Renal cortex interstitium (tissue), 11 donors: ENCODE measurements at regions not wholly inside any gene's neighbourhood (a gene's known extent, or its start where the extent isn't known, plus 50 kb on each side); places are given as distances from the start of the nearest gene placed in this dataset.

Experiments used
- DNase-seq, 11 donors: peaks; one replicate each; pipeline ENCODE4 v3.0.0-alpha.2; 2013; ENCODE audit warnings: low read depth in 9 of 11, low spot score in 4 of 11; ENCODE audit errors: extremely low read depth in 1 of 11

- DNase-seq = no peak
Measured at GRCh38 chr3:31444220-31445142, 88.2 kb upstream of the STT3B start.

GRCh38 chr3:31445701-31446100 lies 87.0 kb upstream of the STT3B start:
- no peak for DNase-seq

- no peak for DNase-seq
Measured at GRCh38 chr3:31448035-31448881, 84.5 kb upstream of the STT3B start.

GRCh38 chr3:31448882-31449243 lies 83.9 kb upstream of the STT3B start:
- no peak for DNase-seq

- no peak for DNase-seq
Measured at GRCh38 chr3:31449318-31449717, 83.4 kb upstream of the STT3B start.

GRCh38 chr3:31450345-31450744 lies 82.4 kb upstream of the STT3B start:
- no peak for DNase-seq

- no peak for DNase-seq
Measured at GRCh38 chr3:31452495-31453106, 80.1 kb upstream of the STT3B start.

GRCh38 chr3:31453430-31453829 lies 79.3 kb upstream of the STT3B start:
- DNase-seq = no peak

- no peak for DNase-seq
Measured at GRCh38 chr3:31455524-31455923, 77.2 kb upstream of the STT3B start.

- DNase-seq = no peak
Measured at GRCh38 chr3:31456373-31456772, 76.4 kb upstream of the STT3B start.

- no peak for DNase-seq
Measured at GRCh38 chr3:31461426-31461825, 71.3 kb upstream of the STT3B start.

GRCh38 chr3:31462050-31462569 lies 70.6 kb upstream of the STT3B start:
- no peak for DNase-seq

- DNase-seq = no peak
Measured at GRCh38 chr3:31465999-31466398, 66.7 kb upstream of the STT3B start.

GRCh38 chr3:31466866-31467265 lies 65.9 kb upstream of the STT3B start:
- DNase-seq = no peak

- DNase-seq = no peak
Measured at GRCh38 chr3:31468433-31468832, 64.3 kb upstream of the STT3B start.

GRCh38 chr3:31469385-31469784 lies 63.3 kb upstream of the STT3B start:
- no peak for DNase-seq

GRCh38 chr3:31472479-31473390 lies 60.0 kb upstream of the STT3B start:
- no peak for DNase-seq

- no peak for DNase-seq
Measured at GRCh38 chr3:31476209-31476608, 56.5 kb upstream of the STT3B start.

GRCh38 chr3:31479431-31479830 lies 53.3 kb upstream of the STT3B start:
- DNase-seq = no peak
